NOMO-1 (cell line): ENCODE measurements at regions not wholly inside any gene's neighbourhood (a gene's known extent, or its start where the extent isn't known, plus 50 kb on each side); places are given as distances from the start of the nearest gene placed in this dataset.
"Not testable (repeated sequence)": the region's sequence is repeated elsewhere in the genome, so short reads cannot be mapped to it uniquely, and the experiment has no call there.

Experiments
- DNase-seq, 2 experiments: peaks; one replicate each; lab custom pipeline; 2025; ENCODE audit not compliant: unreplicated experiment in 2 of 2; lab: John Stamatoyannopoulos, UW

DNA sequence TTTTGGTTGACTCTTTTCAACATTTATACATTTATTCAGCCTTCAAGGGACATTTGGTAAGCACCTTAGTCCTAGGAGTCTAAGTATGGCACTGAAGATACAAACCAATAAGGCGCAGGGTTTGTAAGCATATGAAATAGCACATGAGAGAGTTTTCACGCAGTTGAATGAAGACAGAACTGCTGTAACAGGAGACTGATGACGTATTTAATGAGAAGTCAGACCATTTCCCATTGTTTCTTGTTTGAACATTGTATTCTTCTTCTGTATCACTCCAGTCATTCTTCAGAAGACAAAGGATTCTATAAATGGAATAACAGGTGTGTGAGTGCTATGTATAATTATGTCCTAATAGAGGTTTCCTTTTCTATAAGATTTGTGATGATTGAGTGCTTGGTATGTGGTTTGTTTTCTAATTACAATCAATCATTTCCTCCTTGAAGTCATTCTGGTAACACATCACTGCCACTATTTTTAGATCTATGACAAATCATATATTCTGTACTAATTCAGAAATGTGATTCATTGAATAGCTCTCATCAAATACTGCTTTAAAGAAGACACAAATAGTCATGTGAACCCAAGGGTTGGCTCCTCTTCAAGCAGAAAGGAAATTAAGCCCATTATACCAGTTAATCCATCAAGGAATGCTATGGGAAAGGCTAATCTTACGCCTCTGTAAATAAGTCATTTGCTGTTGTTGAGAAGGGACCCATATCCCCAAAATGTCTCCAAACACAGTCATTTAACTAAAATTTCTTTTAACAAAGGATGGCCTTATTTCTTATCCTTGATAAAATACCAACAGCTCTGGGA lies 222.8 kb upstream of the NBEA start:
- DNase-seq: no peak

DNA sequence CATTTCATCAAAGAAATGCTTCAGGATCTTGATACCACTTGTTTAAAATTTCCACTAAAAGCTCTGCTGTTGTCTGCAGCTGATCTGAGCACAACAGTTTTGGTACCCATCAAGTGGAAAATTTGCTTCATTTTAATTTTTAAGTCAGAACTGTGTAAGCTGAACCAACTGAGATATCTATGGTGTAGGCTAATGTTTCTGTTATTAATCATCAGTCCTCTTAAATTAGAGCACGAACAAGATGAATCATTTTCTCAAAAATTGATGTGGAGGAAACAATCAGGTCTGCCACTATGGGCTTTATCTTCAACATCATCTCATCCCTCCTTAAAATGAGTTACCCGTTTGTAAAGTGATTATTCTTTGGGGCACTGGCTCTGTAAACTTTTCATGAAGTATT lies 221.5 kb upstream of the NBEA start:
- DNase-seq: no peak

DNA sequence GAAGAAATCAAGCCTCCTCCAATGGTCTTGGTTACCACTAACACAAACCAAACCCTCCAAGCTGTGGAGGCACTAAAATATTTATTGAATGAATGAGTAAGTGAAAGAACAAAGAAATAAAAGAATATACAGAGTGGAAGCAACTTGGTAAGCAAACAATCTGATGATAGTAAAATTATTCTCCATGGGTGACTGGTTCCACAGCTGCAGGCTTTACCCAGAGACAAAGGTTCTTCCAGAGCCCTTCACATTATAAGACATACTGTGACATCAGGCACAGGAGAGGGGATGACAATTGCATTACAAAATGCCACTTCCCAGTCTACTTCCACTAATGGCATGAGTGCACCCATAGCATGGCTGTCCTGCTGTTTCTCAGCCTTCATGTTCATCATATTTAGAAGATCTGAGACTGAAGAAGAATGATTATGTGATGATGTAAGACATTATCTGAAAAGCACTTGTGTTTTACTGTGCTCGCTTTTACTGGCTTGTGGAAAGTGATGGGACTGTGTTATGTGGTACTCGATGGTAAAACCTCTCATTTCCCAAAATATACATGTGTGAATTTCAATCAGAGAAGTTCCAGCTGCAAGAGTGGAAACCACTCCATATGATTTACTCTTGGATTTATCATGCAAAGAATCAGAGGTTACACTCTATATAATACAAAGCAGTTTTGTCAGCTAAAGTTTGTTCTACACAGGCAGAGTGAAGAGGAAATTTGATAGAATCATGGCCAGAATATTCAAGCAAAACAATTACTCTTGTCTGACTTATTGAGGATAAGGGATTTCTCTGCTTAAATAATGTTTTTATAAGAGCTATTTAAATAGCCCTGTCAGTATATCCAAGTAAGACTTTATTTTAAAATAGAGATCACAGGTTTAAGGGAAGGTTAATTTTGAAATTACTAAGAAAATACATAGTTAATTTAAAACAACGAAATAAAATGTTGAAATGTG lies 220.2 kb upstream of the NBEA start:
- DNase-seq: no peak

DNA sequence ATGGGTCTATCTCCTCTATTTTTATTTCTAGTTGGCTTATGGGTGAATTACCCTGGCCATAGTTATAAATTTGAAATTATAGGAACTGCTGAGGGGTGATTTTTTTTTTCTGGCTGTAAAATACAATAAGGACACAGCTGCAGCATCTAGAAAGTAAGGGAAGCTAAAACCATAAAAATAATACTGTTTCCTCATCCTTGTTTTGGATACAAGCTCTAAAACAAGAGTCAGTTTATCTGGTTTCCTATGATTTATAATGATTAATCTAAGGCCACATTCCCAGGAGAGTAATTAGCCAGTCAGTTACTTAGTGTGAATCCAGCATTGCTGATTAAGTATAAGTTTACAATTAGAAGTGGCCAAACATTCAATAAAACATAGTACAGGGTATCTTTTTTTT lies 219.1 kb upstream of the NBEA start:
- no peak for DNase-seq

DNA sequence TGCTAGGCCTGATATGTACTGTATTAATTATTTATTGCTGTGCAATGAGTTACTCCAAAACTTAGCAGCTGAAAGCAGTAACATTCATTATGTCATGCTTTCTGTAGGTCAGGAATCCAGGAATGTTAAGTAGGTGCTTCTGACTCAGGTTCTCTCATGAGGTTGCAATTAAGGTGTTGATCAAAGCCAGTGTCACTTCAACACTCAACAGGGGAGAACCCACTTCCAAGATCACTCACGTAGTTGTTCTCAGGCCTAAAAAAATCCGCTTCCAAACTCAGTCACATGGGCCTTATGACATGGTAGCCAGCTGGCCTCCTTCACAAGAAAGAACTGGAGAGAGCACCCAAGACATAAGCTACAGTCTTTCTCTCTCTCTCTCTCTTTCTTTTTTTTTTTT lies 211.1 kb upstream of the NBEA start:
- no peak for DNase-seq

DNA sequence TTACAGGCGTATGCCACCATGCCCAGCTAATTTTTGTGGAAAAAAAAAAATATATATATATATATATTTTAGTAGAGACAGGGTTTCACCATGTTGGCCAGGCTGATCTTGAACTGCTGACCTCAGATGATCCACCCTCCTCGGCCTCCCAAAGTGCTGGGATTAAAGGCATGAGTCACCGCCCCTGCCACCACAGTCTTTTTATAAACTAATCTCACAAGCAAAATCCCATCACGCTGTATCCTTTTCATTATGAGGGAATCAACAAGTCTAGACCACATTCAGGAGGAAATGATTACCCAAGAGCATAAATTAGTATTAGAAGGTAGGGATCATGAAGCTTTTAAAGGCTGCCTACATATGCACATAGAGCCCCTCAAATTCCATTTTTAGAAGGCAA lies 210.6 kb upstream of the NBEA start:
- no peak for DNase-seq

DNA sequence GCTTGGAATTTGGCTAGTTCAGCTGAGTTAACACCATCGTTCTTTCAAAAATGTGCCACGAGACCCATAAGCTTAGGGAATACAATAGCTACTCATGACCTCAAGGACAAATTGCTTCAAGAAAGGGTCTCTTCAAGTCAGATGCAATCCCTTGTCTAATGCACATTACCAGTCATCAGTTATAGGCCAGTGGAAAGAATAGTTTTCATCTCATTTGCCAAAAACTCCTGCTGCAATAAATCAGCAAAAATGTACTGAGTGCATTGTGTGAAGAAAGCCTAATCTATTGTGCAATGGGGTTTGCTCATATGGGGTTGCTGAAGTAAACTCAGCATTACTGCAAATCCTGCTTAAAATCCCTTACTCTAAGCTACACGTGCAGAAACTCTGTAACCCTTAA lies 208.3 kb upstream of the NBEA start:
- no peak for DNase-seq

DNA sequence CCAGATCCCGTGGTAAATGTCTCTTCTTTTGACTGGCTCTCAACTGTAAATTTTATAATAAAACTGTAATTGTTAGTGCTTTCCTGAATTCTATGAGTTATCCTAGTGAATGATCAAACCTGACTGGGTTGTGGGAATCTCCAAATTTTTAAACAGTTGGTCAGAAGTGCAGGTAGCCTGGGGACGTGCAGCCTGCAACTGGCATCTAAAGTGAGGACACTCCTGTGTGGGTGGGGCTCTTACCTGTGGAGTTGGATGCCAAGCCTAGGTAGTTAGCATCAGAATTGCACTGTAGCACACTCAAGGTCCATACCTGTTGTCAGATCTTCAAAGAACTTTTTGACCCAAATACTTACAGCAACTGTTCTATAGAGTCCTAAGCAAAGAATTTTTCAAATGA lies 207.1 kb upstream of the NBEA start:
- DNase-seq: no peak

DNA sequence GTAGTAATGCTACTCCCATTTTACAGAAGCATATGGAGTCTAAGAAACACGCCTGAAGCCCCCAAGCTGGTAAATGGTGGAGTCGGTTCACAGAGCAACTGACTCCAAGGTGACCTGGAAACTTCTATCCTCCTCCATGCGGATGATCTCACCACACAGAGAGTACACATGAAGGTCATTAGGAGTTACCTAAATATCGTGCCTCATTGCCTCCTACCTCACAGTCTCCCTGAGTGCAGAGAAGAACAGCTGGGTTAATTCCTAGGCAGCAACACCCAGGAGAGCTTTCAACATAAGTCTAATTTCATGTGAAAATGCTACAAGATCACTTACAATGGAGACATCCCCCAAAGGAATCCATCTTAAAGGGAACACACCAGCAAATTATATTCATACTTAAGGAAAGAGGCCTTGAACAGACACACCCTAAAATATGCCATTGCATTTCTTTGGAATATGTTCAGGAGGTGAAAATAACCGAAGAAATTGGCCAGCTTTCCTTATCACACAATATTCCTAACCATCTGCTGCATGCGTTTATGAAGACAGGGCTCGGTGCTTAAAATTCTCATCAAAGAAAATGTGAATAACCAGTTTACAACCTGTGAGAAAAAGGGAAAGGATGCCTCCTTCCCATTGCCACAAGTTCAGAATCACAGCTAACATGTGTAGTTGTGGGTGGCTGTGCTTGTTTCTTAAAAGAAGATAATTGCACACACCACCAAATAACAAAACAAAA lies 203.6 kb upstream of the NBEA start:
- no peak for DNase-seq

DNA sequence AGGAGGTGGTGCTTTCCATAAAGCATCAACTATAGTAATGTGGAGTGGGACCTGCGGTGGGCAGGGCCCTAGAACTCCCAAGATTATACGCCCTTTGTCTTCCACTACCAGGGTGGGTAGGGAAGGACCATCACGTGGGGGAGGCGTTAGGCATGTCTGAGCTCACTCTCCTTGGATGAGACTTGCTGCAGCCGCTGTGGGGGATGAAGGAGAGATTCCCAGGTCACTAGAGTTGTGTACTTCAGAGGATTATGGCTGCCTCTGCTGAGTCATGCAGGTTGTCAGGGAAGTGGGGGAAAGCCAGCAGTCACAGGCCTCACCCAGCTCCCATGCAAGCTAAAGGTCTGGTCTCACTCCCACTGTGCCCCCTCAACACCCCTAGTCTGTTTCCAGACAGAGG lies 195.0 kb upstream of the NBEA start:
- not testable (repeated sequence) for DNase-seq

DNA sequence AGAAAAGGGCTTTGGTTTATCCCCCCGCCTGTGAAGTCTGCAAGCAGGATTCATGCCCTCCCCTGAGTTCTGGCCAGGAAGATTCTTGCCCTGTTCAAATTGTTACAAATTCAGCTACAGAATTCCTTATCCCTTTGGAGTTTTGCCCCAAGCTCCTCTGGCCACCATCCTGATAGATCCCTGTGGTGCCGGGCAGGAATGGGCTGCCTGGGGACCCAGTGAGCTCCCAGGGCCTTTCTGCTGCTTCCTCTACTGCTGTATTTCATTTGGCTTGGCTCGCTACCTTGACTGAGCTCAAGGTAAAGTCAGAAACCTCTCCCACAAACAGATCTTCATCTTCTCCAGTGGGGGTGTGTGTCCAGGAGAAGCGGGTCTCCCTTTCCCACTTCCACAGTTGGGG lies 194.6 kb upstream of the NBEA start:
- no peak for DNase-seq

DNA sequence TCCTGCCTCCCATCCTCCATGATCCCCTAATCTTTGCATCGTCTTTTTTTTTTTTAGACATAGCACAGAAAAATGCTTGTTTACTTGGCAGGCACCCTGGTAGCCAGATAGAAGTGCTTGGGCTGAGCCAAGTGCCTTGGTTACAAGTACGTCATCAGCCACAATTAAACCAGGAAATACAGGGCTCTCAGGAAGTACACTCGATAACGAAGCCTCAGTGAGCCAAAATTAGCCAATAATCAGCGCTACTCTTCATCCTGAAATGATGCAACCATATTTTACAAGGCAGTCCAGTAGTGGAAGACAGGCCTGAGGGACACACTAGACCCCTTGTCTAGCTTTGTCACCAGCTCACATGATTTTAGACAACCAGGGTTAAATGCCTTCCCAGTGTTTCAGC lies 194.0 kb upstream of the NBEA start:
- no peak for DNase-seq

DNA sequence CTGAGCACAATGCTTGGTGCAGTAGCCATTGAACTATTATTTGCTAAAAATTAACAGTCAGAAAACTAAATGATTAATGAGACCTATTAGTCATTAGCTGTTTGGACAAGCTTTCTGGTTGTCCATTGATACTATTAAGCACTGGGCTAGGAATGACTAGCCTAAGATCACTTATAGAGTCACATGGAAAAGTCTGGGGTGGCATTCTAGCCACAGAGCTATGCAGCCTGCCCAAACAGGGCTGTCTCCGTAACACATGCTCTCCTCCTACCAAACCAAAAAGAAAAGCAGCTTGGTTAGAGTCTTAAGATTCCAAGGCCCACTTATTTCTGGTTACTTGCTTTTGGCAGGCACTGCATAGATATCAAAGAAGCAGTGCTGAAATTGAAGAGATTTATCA lies 193.5 kb upstream of the NBEA start:
- DNase-seq: no peak

DNA sequence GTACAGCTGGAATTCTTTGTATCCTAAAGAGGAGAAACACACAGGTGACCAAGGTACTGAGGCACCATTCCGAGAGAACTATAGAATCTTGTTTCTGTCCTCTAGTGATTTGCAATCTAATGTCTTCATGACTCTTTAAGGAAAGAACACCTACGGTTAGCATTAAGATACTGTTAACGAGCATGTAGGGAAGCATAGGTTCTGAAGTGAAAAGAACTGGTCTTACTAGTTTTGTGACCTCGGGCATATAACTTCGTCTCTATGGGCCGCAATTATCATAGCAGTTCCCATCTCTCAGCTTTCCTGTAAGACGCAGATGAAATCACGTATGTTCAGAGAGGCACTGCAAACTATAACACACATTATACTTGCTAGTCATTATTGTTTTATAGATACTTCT lies 193.0 kb upstream of the NBEA start:
- DNase-seq: no peak

DNA sequence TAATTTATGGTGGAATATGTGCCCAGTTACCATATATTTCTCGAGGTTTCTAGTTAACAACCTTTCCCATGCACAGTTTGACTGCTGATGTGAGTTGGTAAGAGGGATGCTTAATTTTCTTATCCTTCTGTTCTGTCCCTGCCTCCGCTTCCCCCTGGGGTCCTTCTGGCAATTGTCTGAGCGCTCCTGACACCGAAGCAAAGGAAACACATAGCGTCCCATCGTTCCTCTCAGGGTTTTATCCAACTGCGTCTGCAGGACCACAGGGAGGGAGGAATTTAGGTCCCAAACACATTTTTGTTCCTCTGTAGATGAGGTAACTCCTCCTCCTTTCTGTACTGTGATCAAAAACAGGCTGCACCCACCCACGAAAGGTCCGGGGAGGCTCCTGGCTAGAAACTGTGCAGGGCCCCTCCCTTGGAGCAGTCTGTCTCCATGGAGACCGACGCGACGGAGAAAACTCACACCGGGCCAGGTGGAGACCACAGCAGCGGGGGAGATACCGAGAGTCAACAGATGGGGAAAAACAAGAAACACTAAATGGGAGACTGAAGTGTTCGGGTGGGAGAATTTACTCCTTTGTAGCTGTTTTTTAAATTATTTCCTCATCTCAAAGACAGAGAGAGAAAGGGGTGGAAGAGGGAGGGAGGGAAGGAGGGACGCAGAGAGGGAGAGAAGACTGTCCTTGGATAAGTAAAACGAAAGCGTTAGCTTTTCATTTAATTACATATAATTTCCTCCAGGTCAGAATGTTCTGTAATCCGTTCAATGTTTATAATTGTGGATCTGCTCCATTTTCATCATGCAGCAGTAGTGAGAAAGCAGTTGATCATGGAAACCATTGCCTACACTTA lies 191.8 kb upstream of the NBEA start:
- no peak for DNase-seq

DNA sequence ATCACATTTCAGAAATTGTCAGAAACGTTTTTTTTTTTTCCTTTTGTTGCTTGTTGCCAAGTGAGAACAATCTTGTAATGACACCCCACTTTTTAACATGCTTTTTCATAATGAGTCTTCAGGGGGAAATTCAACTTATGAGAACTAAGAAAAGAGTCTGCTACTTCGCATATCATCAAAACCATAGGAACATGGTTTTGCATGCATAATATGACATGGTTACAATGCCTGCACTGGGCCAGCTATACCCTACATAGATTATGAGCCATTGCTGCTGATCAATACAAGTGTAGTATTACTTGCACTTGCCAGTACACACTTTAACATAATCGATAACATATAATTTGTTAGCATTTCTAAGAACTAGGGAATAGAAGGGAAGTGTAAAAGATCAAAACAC lies 191.0 kb upstream of the NBEA start:
- DNase-seq: no peak

DNA sequence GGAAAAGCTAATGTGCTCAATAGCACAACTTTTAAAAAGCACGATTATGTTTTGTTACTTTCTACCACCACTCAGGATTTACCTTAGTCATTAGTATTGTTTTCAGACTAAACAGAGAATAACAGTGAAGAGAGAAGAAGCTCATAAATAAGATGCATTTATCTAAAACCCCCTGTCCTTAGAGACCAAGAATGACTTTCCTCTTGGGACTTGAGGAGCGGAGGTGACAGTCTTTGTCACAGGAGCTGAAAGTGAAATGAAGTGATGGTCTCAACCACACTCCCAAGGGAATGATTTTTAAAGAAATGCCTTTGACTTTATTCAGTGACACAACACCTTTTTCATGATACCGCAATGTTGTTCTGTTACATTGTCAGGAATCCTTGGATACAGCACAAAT lies 190.6 kb upstream of the NBEA start:
- no peak for DNase-seq

DNA sequence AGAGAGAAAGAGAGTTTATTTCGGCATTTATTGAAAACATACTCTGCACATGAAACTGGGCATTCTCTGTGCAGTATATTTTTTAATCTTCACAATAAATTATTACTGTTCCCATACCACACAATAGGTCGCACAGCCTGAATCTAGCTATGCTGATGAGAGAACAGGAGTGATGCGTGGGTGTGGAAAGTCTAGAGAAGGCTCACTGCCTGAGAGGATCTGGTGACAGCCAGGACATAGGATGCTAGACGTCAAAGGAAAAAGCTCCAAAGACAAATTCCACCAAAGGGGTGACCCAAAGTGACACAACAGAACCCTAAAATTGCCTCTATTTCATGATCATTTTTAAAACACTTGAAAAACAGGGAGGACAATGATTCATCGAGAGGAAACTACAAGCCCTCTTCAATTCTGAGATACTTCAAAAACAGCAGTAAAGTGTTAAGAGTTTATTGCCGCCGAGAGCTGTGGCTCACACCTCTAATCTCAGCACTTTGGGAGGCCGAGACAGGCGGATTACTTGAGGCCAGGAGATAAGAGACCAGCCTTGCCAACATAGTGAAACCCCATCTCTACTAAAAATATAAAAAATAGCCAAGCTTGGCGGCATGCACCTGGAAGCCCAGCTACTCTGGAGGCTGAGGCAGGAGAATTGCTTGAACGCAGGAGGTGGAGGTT lies 189.6 kb upstream of the NBEA start:
- no peak for DNase-seq

DNA sequence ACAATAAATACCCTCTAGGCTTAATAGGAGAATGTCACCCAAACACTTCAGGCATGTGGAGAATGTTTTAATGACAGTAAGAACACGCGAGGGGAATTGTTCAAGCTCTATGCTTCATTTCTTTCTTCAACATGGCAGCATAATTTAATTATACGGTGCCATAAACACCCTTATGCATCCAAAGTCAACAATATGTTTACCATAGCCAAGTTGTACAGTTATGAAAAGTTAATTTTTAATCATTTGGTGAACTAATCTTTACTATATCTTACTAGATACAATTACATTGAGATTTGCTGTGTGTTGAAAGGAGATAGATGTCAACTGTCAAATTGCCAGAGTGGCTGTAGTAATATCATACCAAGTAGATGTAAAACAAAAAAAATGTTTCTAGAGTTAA lies 185.9 kb upstream of the NBEA start:
- no peak for DNase-seq

DNA sequence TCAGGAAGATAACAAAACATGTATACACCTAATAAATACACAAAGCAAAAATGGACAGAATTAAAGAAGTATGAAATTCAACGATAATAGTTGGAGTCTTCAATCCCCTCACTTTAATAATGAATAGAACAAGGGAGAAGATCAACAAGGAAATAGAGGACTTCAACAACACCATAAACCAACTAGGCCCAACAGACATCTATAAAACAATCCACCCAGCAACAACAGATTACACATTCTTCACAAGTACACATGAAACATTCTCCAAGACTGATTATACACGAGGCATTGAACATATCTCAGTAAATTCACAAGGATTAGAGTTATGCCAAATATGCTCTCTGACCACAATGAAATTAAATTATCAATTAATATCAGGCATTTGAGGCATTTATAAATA lies 185.5 kb upstream of the NBEA start:
- no peak for DNase-seq
